A549 (cell line): ENCODE measurements at regions not wholly inside any gene's neighbourhood (a gene's known extent, or its start where the extent isn't known, plus 50 kb on each side); places are given as distances from the start of the nearest gene placed in this dataset.
A peak's percentile ranks its signal among the peaks of the same experiment; 100 is the strongest.

ENCODE experiments used
- ATAC-seq, 2 experiments: fragments of 200-7000 bp in 1 of 2; fragments of >200 bp in 1 of 2; cut with Nextera tagmentation in 1 of 2; cut with Tn5 transposase in 1 of 2; 3 replicates each; pipeline versions ENCODE4 v1.8.0 to v1.9.1; 2018 to 2020; ENCODE audit warnings: mild to moderate bottlenecking in 1 of 2, moderate library complexity in 1 of 2
- CTCF ChIA-PET: fragments of 300-600 bp; sonication (Branson Sonifier 250); formaldehyde crosslinking; extraction: SDS; loops from one replicate; lab custom pipeline; 2021; ENCODE audit warnings: antibody characterized with exemption, inconsistent platforms; lab: Yijun Ruan, JAX
- POLR2A ChIA-PET: fragments of 350-600 bp; formaldehyde crosslinking; extraction: SDS; loops from one replicate; lab custom pipeline; 2021; ENCODE audit warnings: antibody characterized with exemption, inconsistent platforms; lab: Yijun Ruan, JAX
- DNase-seq, 2 experiments: peaks; one replicate each; pipeline versions ENCODE4 v3.0.0 to v3.0.0-alpha.2; 2011 to 2016; ENCODE audit warnings: low read depth in 1 of 2, low spot score in 1 of 2
- FAIRE-seq: peaks from 2 replicates; lab custom pipeline; 2011; peaks lifted over from hg19 to GRCh38; lab: Jason Lieb, UNC
- H3K27ac ChIP-seq, 2 experiments: fragments of >200 bp; sonication (Bioruptor Twin); formaldehyde crosslinking; 3 replicates each; pipeline ENCODE4 v1.5.1; 2016 to 2017
- H3K4me1 ChIP-seq: fragments of >200 bp; sonication (Bioruptor Twin); formaldehyde crosslinking; 3 replicates; pipeline ENCODE4 v1.6.1; 2016
- H3K4me2 ChIP-seq: fragments of >200 bp; sonication (Bioruptor Twin); formaldehyde crosslinking; 3 replicates; pipeline ENCODE4 v1.6.1; 2016
- H3K4me3 ChIP-seq: fragments of >200 bp; sonication (Bioruptor Twin); formaldehyde crosslinking; 3 replicates; pipeline ENCODE4 v1.5.1; 2016
- H3K9me3 ChIP-seq: fragments of >200 bp; sonication (Bioruptor Twin); formaldehyde crosslinking; 3 replicates; pipeline ENCODE4 v1.6.1; 2016
- BCL3 ChIP-seq: fragments of >200 bp; sonication (Bioruptor Twin); formaldehyde crosslinking; IDR thresholded peaks from 3 replicates; pipeline ENCODE4 v1.6.1; 2016
- CBX2 ChIP-seq: fragments of 200-600 bp; sonication (generic); IDR thresholded peaks from 2 replicates; pipeline ENCODE4 v1.6.1; 2016; ENCODE audit warnings: low read depth, mild to moderate bottlenecking, borderline replicate concordance
- CHD2 ChIP-seq: fragments of 150-350 bp; IDR thresholded peaks from 2 replicates; pipeline ENCODE4 v1.6.1; 2014; ENCODE audit warnings: low read length; ENCODE audit not compliant: partially characterized antibody
- E2F6 ChIP-seq: IDR thresholded peaks from 2 replicates; pipeline ENCODE4 v1.6.1; 2012; ENCODE audit warnings: low read depth, borderline replicate concordance
- ELK1 ChIP-seq: fragments of 150-350 bp; IDR thresholded peaks from 2 replicates; pipeline ENCODE4 v1.6.1; 2014; ENCODE audit warnings: low read depth, mild to moderate bottlenecking, low read length
- EP300 ChIP-seq, 2 experiments: fragments of >200 bp; sonication (Bioruptor Twin); formaldehyde crosslinking; IDR thresholded peaks; 2 replicates in 1 of 2; 3 replicates in 1 of 2; pipeline ENCODE4 v1.6.1; 2016 to 2017
- ESRRA ChIP-seq: fragments of 150-350 bp; IDR thresholded peaks from 2 replicates; pipeline ENCODE4 v1.6.1; 2014; ENCODE audit warnings: mild to moderate bottlenecking, low read length, borderline replicate concordance
- FOSB ChIP-seq: fragments of 250-450 bp; sonication (Bioruptor Pico); IDR thresholded peaks from 2 replicates; pipeline ENCODE4 v1.5.0; 2020; ENCODE audit warnings: mild to moderate bottlenecking, moderate library complexity
- HDAC2 ChIP-seq: fragments of 200-600 bp; sonication (generic); IDR thresholded peaks from 2 replicates; pipeline ENCODE4 v1.6.1; 2016
- HOXB5 ChIP-seq: fragments of 250-450 bp; sonication (Bioruptor Pico); IDR thresholded peaks from 2 replicates; pipeline ENCODE4 v1.5.0; 2020; ENCODE audit warnings: mild to moderate bottlenecking, moderate library complexity
- JUN ChIP-seq, 2 experiments: fragments of >200 bp; sonication (Bioruptor Twin); formaldehyde crosslinking; IDR thresholded peaks; 2 replicates in 1 of 2; 3 replicates in 1 of 2; pipeline ENCODE4 v1.6.1; 2016 to 2017
- JUNB ChIP-seq: fragments of >200 bp; sonication (Bioruptor Twin); formaldehyde crosslinking; IDR thresholded peaks from 2 replicates; pipeline ENCODE4 v1.6.1; 2016
- KDM1A ChIP-seq: fragments of 200-600 bp; sonication (generic); IDR thresholded peaks from 2 replicates; pipeline ENCODE4 v1.6.1; 2016; ENCODE audit warnings: low read depth, mild to moderate bottlenecking
- MAX ChIP-seq: IDR thresholded peaks from 2 replicates; pipeline ENCODE4 v1.6.1; 2012
- MAZ ChIP-seq: fragments of 150-350 bp; IDR thresholded peaks from 2 replicates; pipeline ENCODE4 v1.6.1; 2014; ENCODE audit warnings: antibody characterized with exemption, low read depth, low read length, borderline replicate concordance
- NFE2L2 ChIP-seq: fragments of 150-350 bp; conservative IDR thresholded peaks from 2 replicates; pipeline ENCODE4 v1.6.1; 2014; ENCODE audit warnings: low read length
- NPAS2 ChIP-seq: fragments of 250-450 bp; sonication (Bioruptor Pico); IDR thresholded peaks from 2 replicates; pipeline ENCODE4 v1.8.0; 2022; ENCODE audit warnings: mild to moderate bottlenecking, moderate library complexity, borderline replicate concordance
- RAD21 ChIP-seq, 2 experiments: fragments of >200 bp in 1 of 2; sonication (Bioruptor Twin) in 1 of 2; formaldehyde crosslinking in 1 of 2; IDR thresholded peaks in 1 of 2; conservative IDR thresholded peaks in 1 of 2; 2 replicates in 1 of 2; 3 replicates in 1 of 2; pipeline ENCODE4 v1.6.1; 2012 to 2018; ENCODE audit warnings: inconsistent platforms in 1 of 2
- RNF2 ChIP-seq: fragments of 200-600 bp; sonication (generic); IDR thresholded peaks from 2 replicates; pipeline ENCODE4 v1.6.1; 2016; ENCODE audit warnings: low read depth, mild to moderate bottlenecking, antibody characterized with exemption, moderate library complexity, borderline replicate concordance
- TP53 ChIP-seq: fragments of 250-450 bp; sonication (Bioruptor Pico); IDR thresholded peaks from 2 replicates; pipeline ENCODE4 v1.5.0; 2021; ENCODE audit warnings: mild to moderate bottlenecking, moderate library complexity
- ZSCAN20 ChIP-seq: fragments of 250-450 bp; sonication (Bioruptor Pico); IDR thresholded peaks from 2 replicates; pipeline ENCODE4 v1.8.0; 2022; ENCODE audit warnings: mild to moderate bottlenecking, moderate library complexity
- WGBS: methylation state at CpG from one replicate; pipeline ENCODE4 v1.1.6; 2017; ENCODE audit errors: missing lambda C conversion rate; 5-methylcytosine and 5-hydroxymethylcytosine counted together

- H3K4me3 ChIP-seq: no peak overlapping the region
- TF ChIP-seq EP300 (IDR thresholded peaks at IDR 0.05): no peak
- TF ChIP-seq HDAC2: no peak
- TF ChIP-seq MAX: no peak
- TF ChIP-seq NPAS2 (CRISPR knock-in tag): no peak
- no peak for TF ChIP-seq RNF2
- TF ChIP-seq FOSB (CRISPR knock-in tag): no peak
- no peak for TF ChIP-seq BCL3
- TF ChIP-seq CHD2: no peak
- no peak for TF ChIP-seq RAD21 (conservative IDR thresholded peaks at IDR 0.05 in 1 of 2, IDR thresholded peaks at IDR 0.05 in 1 of 2)
- TF ChIP-seq MAZ: no peak
- no peak for TF ChIP-seq HOXB5 (CRISPR knock-in tag)
- no peak for TF ChIP-seq E2F6
- TF ChIP-seq JUN (IDR thresholded peaks at IDR 0.05): no peak
- no peak for TF ChIP-seq KDM1A
- no peak for TF ChIP-seq CBX2
- no peak for TF ChIP-seq ELK1
- no peak for TF ChIP-seq ESRRA
- no peak for TF ChIP-seq TP53 (CRISPR knock-in tag)
- no peak for TF ChIP-seq NFE2L2
- no peaks in the 10 kb centered on the region for H3K9me3 ChIP-seq
- ChIA-PET POLR2A (no interaction called here), CTCF (interaction anchor here (1.4 to 13.1 kb wide), 3 partner anchors 14 to 97 kb away, joined by 3 to 152 read pairs (median 3); no protein-coding TSS in a partner anchor)
- peaks cover 20% of the 10 kb centered on the region for H3K4me1 ChIP-seq
- 0 out of 6 replicates have a peak overlapping the region, but pooled peaks of 1 of the 2 experiments have one; percentile 11 for H3K27ac ChIP-seq
- FAIRE-seq (no peak), ATAC-seq (no peak), DNase-seq (no peak)
- WGBS: 90% methylated on average over 11 of the region's 11 CpGs
- H3K4me2 ChIP-seq: no peak overlapping the region
Observed at GRCh38 chr14:103190741-103191140, 67.5 kb downstream of the TNFAIP2 start.

- 91% methylated on average over 3 of the region's 3 CpGs for WGBS
- ATAC-seq (no peak), DNase-seq (no peak), FAIRE-seq (no peak)
- Histone ChIP-seq H3K4me2 (no peak overlapping the region), H3K4me3 (no peak overlapping the region), H3K27ac (0 out of 6 replicates have a peak overlapping the region, but pooled peaks of 1 of the 2 experiments have one; percentile 55), H3K9me3 (no peaks in the 10 kb centered on the region), H3K4me1 (peaks cover 12% of the 10 kb centered on the region; the same call in 2 of the 3 replicates)
- ChIA-PET POLR2A (interaction anchor here (0.6 kb wide), 1 partner anchor 141 kb away, joined by 3 read pairs; no protein-coding TSS in a partner anchor), CTCF (interaction anchor here (1.2 to 1.8 kb wide), 3 partner anchors 10 to 88 kb away, joined by 3 to 4 read pairs (median 3); no protein-coding TSS in a partner anchor)
- TF ChIP-seq KDM1A (no peak), ZSCAN20 (CRISPR knock-in tag) (no peak), JUNB (no peak)
Observed at GRCh38 chr14:103191844-103192243, 68.6 kb downstream of the TNFAIP2 start.
